ENCODE measurements at regions not wholly inside any gene's neighbourhood (a gene's known extent, or its start where the extent isn't known, plus 50 kb on each side); places are given as distances from the start of the nearest gene placed in this dataset.

DNA sequence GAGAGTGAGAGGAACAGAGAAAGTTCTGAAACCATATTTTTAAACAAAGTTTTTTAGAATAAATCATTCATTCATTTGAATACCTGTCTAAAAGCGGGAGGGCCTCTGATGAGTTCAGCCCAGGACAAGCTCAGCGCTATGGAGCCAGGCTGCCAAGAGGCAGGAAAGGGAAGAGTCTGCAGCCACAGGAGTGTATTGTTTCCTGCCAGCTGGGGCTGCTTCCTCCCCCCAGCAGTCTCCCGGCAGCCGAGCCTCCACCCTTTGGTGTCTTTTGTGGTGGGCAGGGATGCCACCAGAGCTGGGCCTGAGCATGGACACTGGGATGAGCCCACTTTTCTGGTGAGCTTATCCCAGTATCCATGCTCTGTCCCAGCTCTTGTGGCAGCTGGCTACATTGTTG lies 199.5 kb upstream of the TPRG1 start:
- Histone ChIP-seq H3K27me3 (no peaks in the 10 kb centered on the region), H3K4me1 (peaks cover 8 to 34% (median 9%) of the 10 kb centered on the region in 3 donors), H3K9me3 (no peaks in the 10 kb centered on the region), H3K27ac (no peak overlapping the region), H3K4me3 (no peak overlapping the region), H3K36me3 (no peaks in the 10 kb centered on the region)
- no peak for TF ChIP-seq POLR2A (IDR thresholded peaks at IDR 0.05)
- TF ChIP-seq, protein P1, sequence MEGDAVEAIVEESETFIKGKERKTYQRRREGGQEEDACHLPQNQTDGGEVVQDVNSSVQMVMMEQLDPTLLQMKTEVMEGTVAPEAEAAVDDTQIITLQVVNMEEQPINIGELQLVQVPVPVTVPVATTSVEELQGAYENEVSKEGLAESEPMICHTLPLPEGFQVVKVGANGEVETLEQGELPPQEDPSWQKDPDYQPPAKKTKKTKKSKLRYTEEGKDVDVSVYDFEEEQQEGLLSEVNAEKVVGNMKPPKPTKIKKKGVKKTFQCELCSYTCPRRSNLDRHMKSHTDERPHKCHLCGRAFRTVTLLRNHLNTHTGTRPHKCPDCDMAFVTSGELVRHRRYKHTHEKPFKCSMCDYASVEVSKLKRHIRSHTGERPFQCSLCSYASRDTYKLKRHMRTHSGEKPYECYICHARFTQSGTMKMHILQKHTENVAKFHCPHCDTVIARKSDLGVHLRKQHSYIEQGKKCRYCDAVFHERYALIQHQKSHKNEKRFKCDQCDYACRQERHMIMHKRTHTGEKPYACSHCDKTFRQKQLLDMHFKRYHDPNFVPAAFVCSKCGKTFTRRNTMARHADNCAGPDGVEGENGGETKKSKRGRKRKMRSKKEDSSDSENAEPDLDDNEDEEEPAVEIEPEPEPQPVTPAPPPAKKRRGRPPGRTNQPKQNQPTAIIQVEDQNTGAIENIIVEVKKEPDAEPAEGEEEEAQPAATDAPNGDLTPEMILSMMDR (IDR thresholded peaks at IDR 0.05) = no peak
- WGBS, 2 donors = 66 to 92% methylated on average over 2 to 3 of the region's 4 CpGs
- no peak for DNase-seq
- intact Hi-C loops (cut with DNase I) = no loop called here

GRCh38 chr3:188974856-188975599 lies 196.7 kb upstream of the TPRG1 start:
- Histone ChIP-seq H3K4me3 (peak overlapping the region in 2 of 4 donors; percentile 12 to 34), H3K9me3 (no peaks in the 10 kb centered on the region), H3K27ac (peak overlapping the region; percentile 50 to 77 (median 63)), H3K27me3 (no peaks in the 10 kb centered on the region), H3K36me3 (no peaks in the 10 kb centered on the region), H3K4me1 (peaks cover 8 to 56% (median 9%) of the 10 kb centered on the region in 3 donors)
- intact Hi-C loops (cut with DNase I) = no loop called here
- 42 to 52% methylated on average over 10 of the region's 10 CpGs for WGBS, 2 donors
- TF ChIP-seq POLR2A (IDR thresholded peaks at IDR 0.05) = no peak
- TF ChIP-seq, protein P1 (IDR thresholded peaks at IDR 0.05) = no peak
- DNase-seq = no peak

DNA sequence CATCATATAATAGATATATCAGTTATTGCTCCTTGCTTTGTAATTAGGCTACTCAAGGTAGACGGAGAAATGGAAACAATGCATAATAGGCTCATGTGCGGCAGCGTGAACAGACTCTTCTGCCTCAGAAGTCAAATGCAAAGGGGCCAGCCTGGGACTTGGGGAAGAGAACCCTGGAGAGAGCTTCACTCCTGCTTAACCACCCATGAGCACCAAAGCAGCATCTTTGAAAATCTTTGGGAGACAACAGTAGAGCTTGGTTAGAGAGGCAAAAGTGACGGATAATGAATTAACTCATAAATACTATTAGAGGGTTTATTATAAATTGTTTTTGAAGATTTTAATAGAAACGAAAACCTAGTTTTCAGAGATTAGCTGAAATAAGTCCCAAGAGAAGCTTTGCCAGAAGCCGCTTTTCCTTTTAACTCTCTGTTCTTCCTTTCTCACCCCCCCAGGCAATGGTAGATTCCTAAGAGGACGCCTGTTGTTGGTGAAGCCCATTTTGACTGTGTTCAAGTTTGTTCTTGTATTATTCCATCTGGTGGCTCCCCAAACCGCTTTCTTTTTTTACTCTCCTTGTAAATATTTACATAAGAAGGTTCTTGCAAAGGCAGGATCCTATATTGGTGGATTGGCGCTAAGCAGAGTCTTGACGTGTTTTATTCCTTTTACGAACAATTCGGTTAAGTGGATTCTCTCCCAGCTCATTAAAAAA lies 196.0 kb upstream of the TPRG1 start:
- Histone ChIP-seq H3K4me3 (peak overlapping the region in 3 of 4 donors; percentile 4 to 34 (median 12)), H3K36me3 (no peaks in the 10 kb centered on the region), H3K27me3 (no peaks in the 10 kb centered on the region), H3K9me3 (no peaks in the 10 kb centered on the region), H3K4me1 (peaks cover 8 to 56% (median 9%) of the 10 kb centered on the region in 3 donors), H3K27ac (peak overlapping the region; percentile 50 to 77 (median 63))
- intact Hi-C loops (cut with DNase I) = no loop called here
- no peak for DNase-seq
- no peak for TF ChIP-seq POLR2A (IDR thresholded peaks at IDR 0.05)
- TF ChIP-seq, protein P1 (IDR thresholded peaks at IDR 0.05) = no peak
- WGBS, 2 donors = 29 to 33% methylated on average over 12 of the region's 12 CpGs

DNA sequence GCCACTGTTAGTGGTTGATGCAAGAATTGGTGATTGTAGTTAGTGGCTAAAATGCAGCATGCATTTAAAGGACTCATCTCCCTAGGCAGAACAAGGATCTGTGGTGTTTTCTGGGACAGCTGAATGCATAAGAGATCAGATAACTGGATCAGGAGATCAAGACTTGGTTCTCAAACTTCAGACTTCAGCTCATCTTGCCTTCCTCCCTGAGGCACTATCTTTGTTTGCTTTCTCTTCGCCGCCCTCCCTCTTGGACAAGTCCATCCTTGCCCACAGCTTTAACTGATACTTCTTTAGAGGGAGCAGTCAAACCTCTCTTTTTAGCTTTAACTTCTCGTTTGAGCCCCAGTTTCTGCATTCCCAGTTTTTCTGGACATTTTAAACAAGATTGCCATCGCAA lies 195.4 kb upstream of the TPRG1 start:
- Histone ChIP-seq H3K4me3 (peak overlapping the region in 3 of 4 donors; percentile 4 to 34 (median 12)), H3K36me3 (no peaks in the 10 kb centered on the region), H3K9me3 (no peaks in the 10 kb centered on the region), H3K27ac (peak overlapping the region in 3 of 4 donors; percentile 36 to 77 (median 70)), H3K4me1 (peaks cover 8 to 56% (median 9%) of the 10 kb centered on the region in 3 donors), H3K27me3 (no peaks in the 10 kb centered on the region)
- DNase-seq = no peak
- 52 to 70% methylated on average over 3 of the region's 4 CpGs for WGBS, 2 donors
- TF ChIP-seq POLR2A (IDR thresholded peaks at IDR 0.05) = no peak
- TF ChIP-seq, protein P1 (IDR thresholded peaks at IDR 0.05) = no peak
- intact Hi-C loops (cut with DNase I) = no loop called here
